GM21390 (cell line): ENCODE measurements at regions not wholly inside any gene's neighbourhood (a gene's known extent, or its start where the extent isn't known, plus 50 kb on each side); places are given as distances from the start of the nearest gene placed in this dataset.

ENCODE experiments used
- ATAC-seq: cut with Tn5 transposase; IDR thresholded peaks from one replicate; pipeline ENCODE4 v1.9.1; 2021; ENCODE audit not compliant: unreplicated experiment

GRCh38 chrX:36436361-36436760 is 516.8 kb downstream of the CFAP47 start:
- ATAC-seq = no peak

GRCh38 chrX:36443007-36443406 is 523.5 kb downstream of the CFAP47 start:
- no peak for ATAC-seq

GRCh38 chrX:36445566-36445965 is 526.0 kb downstream of the CFAP47 start:
- ATAC-seq = no peak

GRCh38 chrX:36462142-36462541 is 542.6 kb downstream of the CFAP47 start:
- ATAC-seq = no peak

GRCh38 chrX:36480441-36480990 is 527.6 kb upstream of the FAM47C start:
- ATAC-seq = no peak

- no peak for ATAC-seq
These were observed 506.9 kb upstream of the FAM47C start for GRCh38 chrX:36501169-36501702.

GRCh38 chrX:36504625-36505024 is 503.5 kb upstream of the FAM47C start:
- no peak for ATAC-seq

GRCh38 chrX:36508042-36508441 is 500.1 kb upstream of the FAM47C start:
- ATAC-seq = no peak

- ATAC-seq = no peak
These were observed 497.4 kb upstream of the FAM47C start for GRCh38 chrX:36510736-36511135.

- no peak for ATAC-seq
These were observed 479.5 kb upstream of the FAM47C start for GRCh38 chrX:36528661-36529060.

GRCh38 chrX:36534900-36535299 is 473.3 kb upstream of the FAM47C start:
- no peak for ATAC-seq

- no peak for ATAC-seq
These were observed 464.7 kb upstream of the FAM47C start for GRCh38 chrX:36543499-36543898.

GRCh38 chrX:36562986-36563385 is 445.2 kb upstream of the FAM47C start:
- no peak for ATAC-seq

- no peak for ATAC-seq
These were observed 439.2 kb upstream of the FAM47C start for GRCh38 chrX:36568946-36569345.

- ATAC-seq = no peak
These were observed 434.4 kb upstream of the FAM47C start for GRCh38 chrX:36573720-36574119.

GRCh38 chrX:36575670-36576069 is 432.5 kb upstream of the FAM47C start:
- no peak for ATAC-seq

GRCh38 chrX:36577006-36577405 is 431.2 kb upstream of the FAM47C start:
- no peak for ATAC-seq

GRCh38 chrX:36581030-36581429 is 427.1 kb upstream of the FAM47C start:
- ATAC-seq = no peak

- ATAC-seq = no peak
These were observed 424.5 kb upstream of the FAM47C start for GRCh38 chrX:36583674-36584073.

- ATAC-seq = no peak
These were observed 398.3 kb upstream of the FAM47C start for GRCh38 chrX:36609616-36610585.

GRCh38 chrX:36626898-36627297 is 381.3 kb upstream of the FAM47C start:
- ATAC-seq = no peak

GRCh38 chrX:36640232-36640631 is 367.9 kb upstream of the FAM47C start:
- ATAC-seq = no peak
